LHCN-M2 (cell line): ENCODE measurements at regions not wholly inside any gene's neighbourhood (a gene's known extent, or its start where the extent isn't known, plus 50 kb on each side); places are given as distances from the start of the nearest gene placed in this dataset.

Source experiments
- DNase-seq: peaks from one replicate; pipeline ENCODE4 v3.0.0-alpha.2; 2012; ENCODE audit warnings: low read depth

GRCh38 chr9:38313421-38313820, 79.1 kb upstream of the ALDH1B1 start:
- DNase-seq, result no peak

DNA sequence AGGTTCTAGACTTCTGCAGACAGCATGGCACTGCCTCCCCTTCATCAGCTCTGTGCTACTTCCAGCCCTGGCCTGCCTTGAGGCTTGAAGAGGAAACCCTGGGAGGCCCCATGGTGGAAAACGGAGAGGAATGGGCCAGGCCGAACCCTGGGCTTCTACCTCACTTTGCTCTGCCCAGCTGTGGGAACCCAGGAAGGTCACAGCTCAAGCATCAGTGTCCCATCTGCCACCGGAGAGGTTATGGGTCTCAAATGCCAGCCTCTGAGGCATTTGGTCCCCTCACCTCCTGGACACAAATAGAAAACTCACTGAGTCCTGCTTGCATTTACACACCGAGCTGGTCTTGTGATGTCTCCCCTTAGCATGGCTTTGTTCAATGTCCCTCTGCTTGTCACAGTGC, 80.1 kb upstream of the ALDH1B1 start:
- no peak for DNase-seq

- no peak for DNase-seq
Observed at GRCh38 chr9:38311382-38312270, 80.9 kb upstream of the ALDH1B1 start.

DNA sequence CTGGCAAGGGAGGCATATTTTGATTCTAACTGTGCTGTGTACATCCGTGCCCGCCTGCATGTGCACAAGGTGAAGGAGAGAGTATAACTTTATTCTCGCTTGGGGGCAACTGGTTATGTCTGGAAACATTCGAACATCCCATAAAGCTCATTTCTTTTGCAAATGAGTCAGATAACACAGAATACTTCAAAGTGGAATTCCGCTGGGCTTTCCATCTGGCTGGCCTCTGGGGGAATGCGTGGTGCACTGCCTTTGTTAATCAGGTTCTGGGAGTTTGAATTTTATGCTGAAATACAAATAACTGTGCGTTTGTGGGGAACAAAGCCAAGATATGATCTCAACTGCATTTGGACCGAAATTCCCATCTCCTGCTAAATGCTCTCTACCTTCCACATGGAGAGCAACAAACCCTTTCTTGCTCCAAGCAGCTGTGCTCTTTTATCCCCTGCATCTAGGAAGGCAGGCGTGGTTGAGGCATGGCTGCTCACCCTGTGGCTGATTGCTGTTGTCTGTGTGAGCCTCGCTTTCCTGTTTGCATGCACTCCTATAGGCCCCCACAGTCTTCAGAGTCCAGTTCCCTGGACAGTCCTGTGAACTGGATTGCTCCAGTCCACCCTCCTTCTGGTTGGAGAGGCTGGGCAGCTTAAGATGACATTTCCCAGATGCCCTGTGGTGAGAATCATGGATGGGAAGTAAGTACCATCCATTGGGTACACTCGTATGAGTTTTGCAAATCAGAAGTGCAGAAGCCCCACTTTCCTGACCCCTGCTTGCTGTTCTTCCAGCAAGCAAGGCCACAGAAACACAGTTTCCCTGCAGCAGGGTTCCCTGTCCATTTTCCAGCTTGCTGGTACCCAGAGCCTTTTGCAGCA, 82.9 kb upstream of the ALDH1B1 start:
- DNase-seq, result peak; percentile 29

DNA sequence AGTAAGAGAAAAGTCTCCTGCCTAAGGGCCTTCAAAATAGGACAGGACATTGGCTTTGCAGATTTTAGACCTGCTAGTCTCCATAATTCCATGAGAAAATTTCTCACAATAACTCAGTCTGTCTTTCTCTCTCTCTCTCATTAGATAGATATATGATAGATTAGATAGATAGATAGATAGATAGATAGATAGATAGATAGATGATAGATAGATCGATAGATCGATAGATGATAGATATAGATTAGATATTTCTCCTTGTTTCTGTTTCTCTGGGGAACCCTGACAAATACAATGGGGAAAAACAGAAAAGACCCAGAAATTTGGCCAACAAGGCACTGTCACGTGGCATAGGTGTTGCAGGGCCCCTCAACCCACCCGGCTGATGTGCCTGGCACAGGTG, 84.4 kb upstream of the ALDH1B1 start:
- DNase-seq, result no peak

DNA sequence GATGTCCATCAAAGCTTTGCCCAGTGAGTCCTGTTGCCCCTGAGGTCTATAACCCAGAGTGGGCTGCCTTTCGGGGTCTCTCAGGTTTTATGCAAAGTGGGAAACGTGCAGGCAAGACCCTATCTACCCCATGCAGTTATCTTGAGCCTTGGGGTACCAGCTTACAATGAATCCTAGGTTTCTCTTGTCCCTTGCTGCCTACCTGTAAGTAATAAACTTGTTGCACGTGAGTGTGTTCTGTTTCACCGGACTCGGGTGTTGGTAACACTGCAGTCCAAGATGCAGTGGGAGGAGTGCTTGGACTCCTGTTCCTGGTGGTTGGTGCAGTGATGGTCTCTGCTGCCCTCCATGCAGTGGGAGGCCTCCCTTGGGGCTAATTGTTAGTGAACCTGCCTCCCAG, 85.6 kb upstream of the ALDH1B1 start:
- no peak for DNase-seq

GRCh38 chr9:38305582-38305981, 86.9 kb upstream of the ALDH1B1 start:
- DNase-seq, result no peak

GRCh38 chr9:38301376-38302106, 91.0 kb upstream of the ALDH1B1 start:
- DNase-seq, result no peak

- DNase-seq, result no peak
Observed at GRCh38 chr9:38299856-38300255, 92.6 kb upstream of the ALDH1B1 start.

DNA sequence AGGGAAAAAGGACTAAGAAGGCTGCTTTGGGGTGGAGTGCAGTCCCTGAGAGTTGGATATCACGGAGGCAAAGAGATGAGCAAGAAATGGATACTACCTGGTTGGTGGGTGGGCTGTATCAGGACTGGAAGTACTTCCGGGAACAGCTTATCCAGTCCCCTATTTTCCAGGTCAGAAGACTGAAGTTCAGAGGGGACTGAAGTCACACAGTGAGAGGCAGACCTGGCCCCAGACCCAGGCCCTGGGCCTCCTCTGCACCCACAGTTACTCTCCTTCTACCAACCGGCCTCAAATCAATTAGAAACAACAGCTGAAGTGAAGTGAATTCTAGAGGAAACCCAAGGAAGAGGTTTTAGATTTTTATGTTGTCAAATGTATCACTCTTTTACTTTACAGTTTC, 93.6 kb upstream of the ALDH1B1 start:
- no peak for DNase-seq

DNA sequence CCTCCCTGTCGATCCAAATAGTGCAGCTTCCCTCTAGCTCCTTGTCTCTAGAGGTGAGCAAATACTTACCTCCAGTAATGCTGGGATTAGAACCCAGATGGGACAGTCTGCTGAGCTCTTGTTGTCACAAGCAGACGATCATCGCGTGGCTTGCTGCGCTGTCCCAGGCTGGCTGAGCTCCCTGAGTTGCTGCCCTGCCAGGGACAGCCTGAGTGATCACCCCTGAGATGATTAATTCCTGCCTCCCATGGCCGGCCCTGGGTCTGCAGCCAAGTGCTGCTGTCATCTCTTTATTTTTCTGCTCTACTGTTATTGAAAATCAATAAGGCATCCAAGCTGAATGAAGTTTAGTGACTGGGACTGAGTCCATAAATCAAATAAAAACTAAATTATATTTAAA, 94.0 kb upstream of the ALDH1B1 start:
- DNase-seq, result no peak

DNA sequence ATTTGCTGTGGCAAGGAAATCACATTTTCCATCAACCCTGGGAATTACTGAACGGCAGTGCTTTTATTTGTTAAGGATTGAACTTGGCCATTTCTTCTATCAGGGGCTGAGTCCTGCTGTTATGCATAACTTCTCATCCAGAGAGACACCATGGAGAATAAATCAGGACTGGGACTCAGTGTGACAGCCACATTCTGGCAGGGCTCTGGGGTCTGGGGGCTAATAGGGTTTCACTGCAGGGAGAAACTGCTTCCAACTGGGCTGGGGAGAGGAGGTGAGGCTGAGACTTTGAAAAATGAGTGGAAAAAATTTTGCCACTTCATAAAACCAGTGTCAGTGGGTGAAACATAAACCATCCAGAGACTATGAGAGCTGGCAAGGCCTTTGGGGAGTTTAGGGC, 95.7 kb upstream of the ALDH1B1 start:
- no peak for DNase-seq

GRCh38 chr9:38295764-38296163, 96.7 kb upstream of the ALDH1B1 start:
- no peak for DNase-seq

GRCh38 chr9:38294220-38294960, 98.1 kb upstream of the ALDH1B1 start:
- DNase-seq, result no peak

DNA sequence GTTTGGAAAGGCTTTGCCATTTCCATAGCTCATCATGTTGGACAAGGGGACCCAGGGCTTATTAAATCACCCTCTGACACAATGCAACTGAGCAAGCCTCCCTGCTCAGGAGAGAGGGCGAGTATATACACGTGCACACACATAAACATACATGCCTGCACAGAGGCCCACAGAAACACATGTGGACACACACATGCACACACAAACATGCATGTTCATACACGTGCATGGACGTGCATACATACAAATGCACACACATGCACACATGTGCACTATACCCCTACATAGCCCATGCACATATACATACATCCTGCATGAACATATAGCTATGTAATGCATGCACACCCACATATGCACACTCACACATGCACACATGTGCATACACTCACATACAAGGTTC, 99.5 kb upstream of the ALDH1B1 start:
- no peak for DNase-seq

- no peak for DNase-seq
Observed at GRCh38 chr9:38292480-38292879, 100.0 kb upstream of the ALDH1B1 start.

GRCh38 chr9:38289866-38290245, 102.6 kb upstream of the ALDH1B1 start:
- DNase-seq, result no peak

GRCh38 chr9:38289236-38289865, 103.2 kb upstream of the ALDH1B1 start:
- no peak for DNase-seq

DNA sequence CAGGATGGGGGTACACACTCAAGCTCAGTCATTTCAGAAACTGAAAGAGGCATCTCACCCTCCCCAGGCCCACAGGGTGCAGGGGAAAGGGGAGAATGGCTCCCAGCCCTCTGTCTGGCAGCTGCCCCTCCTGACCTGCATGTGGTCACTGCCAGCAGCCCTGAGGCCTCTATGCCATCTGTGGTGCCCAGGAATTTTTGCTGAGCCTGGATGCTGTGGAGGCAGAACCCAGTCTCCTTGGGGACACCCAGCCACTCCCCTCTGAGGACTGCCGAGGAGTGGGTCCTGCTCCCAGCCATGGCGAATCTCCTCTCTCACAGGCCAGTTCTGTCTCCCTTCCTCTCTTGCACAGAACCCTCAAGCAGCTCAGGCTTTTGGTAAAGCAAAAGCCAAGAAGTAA, 104.0 kb upstream of the ALDH1B1 start:
- DNase-seq, result no peak

DNA sequence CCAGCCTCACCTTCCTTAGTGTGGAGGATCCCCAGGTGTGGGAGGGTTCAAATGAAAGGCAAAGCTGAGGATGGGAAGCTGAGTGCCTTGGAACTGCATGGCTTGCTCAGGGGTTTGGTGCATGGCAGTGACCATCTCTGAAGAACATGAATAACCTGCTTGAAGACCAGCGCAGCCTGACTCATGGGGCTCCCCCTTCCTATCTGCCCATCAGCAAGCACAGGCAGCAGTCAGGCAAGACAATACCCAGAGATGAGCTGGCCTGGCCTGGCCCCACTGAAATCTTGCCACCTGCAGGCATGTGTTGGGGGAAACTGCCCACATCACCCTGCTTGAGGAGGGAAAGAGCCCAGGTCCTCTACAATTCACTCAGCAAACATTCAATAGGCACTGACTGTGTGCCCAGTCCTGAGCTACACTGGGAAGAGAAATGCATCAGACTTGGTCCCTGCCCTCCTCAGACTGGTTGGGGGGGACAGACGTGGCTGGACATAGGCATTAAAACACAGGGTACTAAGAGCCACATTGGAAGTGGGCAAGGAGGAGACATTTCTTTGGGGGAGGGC, 105.0 kb upstream of the ALDH1B1 start:
- no peak for DNase-seq

DNA sequence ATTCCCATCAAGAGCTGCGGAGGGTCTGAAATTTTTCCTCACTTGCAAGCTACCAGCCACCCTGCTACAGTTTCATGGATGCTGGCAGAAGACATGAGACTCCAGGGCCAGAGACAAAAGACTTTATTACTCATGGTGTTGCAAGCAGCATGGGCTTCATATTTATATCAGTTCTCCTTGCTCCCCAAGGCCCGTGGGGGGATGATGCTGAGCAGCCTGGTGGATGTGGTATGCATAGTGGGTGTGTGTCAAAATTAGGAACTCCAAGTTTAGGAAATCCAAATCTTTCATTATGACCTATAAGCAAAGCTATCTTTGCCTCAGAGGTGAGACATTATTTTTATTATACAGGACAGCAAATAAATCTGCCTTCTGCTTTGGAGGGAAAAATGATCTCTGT, 105.7 kb upstream of the ALDH1B1 start:
- no peak for DNase-seq
